Nephron progenitor cell (in vitro differentiated cells): ENCODE measurements at regions not wholly inside any gene's neighbourhood (a gene's known extent, or its start where the extent isn't known, plus 50 kb on each side); places are given as distances from the start of the nearest gene placed in this dataset.

Source experiments
- DNase-seq: peaks from one replicate; pipeline ENCODE4 v3.0.0; 2021
- H3K27ac Mint-ChIP-seq: 2 replicates; pipeline ENCODE4 v1.8.0; 2021; ENCODE audit warnings: mild to moderate bottlenecking, moderate library complexity, mixed read lengths
- H3K27me3 Mint-ChIP-seq: 2 replicates; pipeline ENCODE4 v1.8.0; 2021; ENCODE audit warnings: mild to moderate bottlenecking, low read depth, mixed read lengths; ENCODE audit not compliant: poor library complexity
- H3K36me3 Mint-ChIP-seq: 2 replicates; pipeline ENCODE4 v1.8.0; 2021; ENCODE audit warnings: low read depth, mixed read lengths
- H3K4me1 Mint-ChIP-seq: 2 replicates; pipeline ENCODE4 v1.8.0; 2021; ENCODE audit warnings: mixed read lengths
- H3K4me3 Mint-ChIP-seq: 2 replicates; pipeline ENCODE4 v1.8.0; 2021; ENCODE audit warnings: mild to moderate bottlenecking, moderate library complexity, mixed read lengths
- H3K9me3 Mint-ChIP-seq: 2 replicates; pipeline ENCODE4 v1.8.0; 2021; ENCODE audit warnings: mild to moderate bottlenecking, moderate library complexity, mixed read lengths
- TF ChIP-seq, protein P1 (sequence below): fragments of 200-600 bp; sonication (generic); IDR thresholded peaks from 2 replicates; pipeline ENCODE4 v1.5.0; 2021; ENCODE audit warnings: antibody characterized with exemption

DNA sequence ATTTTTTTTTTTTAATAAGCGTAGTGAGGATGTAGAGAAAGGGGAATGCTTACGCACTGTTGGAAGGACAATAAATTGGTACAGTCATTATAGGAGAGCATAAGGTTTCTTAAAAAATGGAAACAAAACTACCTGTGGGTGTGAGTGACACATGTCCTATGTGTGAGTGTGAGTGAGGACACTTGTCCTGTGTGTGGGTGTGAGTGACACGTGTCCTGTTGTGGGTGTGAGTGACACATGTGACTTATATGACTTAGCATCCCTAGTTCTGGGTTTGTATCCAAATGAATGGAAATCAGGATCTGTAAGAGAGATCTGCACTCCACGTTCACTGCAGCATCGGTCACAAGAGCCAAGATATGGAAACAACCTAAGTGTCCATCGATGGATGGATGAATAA, 91.8 kb downstream of the CBLN2 start:
- no peaks in the 10 kb centered on the region for H3K4me1 Mint-ChIP-seq

DNA sequence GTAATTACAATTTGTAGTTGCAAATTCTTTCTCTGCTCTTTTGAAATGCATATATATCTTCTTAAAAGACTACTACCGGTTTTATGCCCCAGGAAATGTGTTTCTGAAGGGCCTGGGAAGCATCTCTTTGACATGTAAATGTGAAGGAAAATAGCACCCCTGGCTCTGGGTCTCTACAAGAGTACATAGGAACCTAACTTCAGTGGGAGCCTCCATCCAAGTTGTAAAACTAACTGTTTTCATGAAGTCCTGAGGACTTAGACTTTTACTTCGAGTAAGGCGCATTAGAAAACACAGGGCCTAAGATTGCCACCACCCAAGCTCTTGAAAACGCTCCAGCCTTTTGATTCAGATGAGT, 99.4 kb downstream of the CBLN2 start:
- DNase-seq = no peak
- TF ChIP-seq, protein P1, sequence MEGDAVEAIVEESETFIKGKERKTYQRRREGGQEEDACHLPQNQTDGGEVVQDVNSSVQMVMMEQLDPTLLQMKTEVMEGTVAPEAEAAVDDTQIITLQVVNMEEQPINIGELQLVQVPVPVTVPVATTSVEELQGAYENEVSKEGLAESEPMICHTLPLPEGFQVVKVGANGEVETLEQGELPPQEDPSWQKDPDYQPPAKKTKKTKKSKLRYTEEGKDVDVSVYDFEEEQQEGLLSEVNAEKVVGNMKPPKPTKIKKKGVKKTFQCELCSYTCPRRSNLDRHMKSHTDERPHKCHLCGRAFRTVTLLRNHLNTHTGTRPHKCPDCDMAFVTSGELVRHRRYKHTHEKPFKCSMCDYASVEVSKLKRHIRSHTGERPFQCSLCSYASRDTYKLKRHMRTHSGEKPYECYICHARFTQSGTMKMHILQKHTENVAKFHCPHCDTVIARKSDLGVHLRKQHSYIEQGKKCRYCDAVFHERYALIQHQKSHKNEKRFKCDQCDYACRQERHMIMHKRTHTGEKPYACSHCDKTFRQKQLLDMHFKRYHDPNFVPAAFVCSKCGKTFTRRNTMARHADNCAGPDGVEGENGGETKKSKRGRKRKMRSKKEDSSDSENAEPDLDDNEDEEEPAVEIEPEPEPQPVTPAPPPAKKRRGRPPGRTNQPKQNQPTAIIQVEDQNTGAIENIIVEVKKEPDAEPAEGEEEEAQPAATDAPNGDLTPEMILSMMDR = no peak
- Mint-ChIP-seq H3K36me3 (no peaks in the 10 kb centered on the region), H3K27me3 (peaks cover 12% of the 10 kb centered on the region), H3K4me1 (no peaks in the 10 kb centered on the region), H3K9me3 (no peaks in the 10 kb centered on the region), H3K27ac (no peak overlapping the region), H3K4me3 (no peak overlapping the region)

More for the DNA sequence above, 91.8 kb downstream of the CBLN2 start:
- no peak for DNase-seq
- TF ChIP-seq, protein P1 = no peak
- peaks cover 8% of the 10 kb centered on the region for H3K27me3 Mint-ChIP-seq
- no peak overlapping the region for H3K27ac Mint-ChIP-seq
- H3K9me3 Mint-ChIP-seq = peaks cover 3% of the 10 kb centered on the region
- H3K4me3 Mint-ChIP-seq = no peak overlapping the region
- H3K36me3 Mint-ChIP-seq = no peaks in the 10 kb centered on the region

DNA sequence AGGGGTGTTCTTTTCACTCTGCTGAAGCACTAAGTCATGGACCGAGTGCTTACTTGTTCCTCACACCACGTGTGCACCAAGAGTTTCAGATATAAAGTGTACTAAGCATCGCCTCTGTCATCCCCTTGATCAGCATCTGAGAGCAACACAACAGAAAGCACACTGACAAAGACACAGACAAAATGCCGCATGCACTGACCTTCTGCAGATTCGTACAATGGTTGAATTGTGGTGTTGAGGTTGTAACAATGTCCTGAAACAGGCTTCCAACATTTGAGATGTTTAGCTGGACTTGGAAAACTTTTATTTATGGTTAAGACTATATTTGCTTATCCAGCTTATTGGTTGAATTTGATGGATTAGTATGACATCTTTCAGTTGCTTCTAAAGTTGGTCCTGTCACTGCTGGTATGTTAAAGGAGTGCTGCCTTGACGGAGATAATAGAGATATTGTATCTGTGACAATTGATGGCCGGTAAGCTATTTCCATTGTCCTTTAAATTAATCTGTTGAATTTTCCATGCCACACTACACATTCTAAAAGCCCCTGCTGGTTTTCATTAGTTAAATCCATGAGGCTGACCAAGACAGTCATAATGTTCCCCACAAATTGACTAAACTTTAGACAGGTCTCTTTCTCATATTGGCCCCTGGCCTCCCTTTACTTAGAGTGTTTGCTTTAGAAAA, 99.9 kb downstream of the CBLN2 start:
- H3K27me3 Mint-ChIP-seq = peaks cover 17% of the 10 kb centered on the region
- no peak overlapping the region for H3K4me3 Mint-ChIP-seq
- H3K36me3 Mint-ChIP-seq = no peaks in the 10 kb centered on the region
- TF ChIP-seq, protein P1 = no peak
- H3K27ac Mint-ChIP-seq = no peak overlapping the region
- no peaks in the 10 kb centered on the region for H3K4me1 Mint-ChIP-seq
- no peak for DNase-seq
- H3K9me3 Mint-ChIP-seq = no peaks in the 10 kb centered on the region

DNA sequence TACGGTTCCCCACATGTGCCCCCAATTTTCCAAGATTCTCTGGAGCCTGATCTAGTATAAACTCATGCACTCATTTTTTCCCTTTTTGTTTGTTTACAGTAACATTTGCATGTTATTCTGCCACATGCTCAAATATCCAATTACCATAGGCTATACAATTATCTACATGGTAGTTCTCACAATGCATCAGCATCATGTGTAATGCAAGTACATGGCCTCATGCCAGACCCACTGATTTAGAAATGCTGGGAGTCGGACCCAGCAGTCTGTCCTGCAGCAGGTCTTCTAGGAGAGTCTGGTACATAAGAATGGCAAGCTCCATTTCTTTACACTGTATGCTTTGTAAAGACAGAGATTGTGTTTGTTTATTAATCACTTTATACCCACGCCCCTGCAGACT, 107.7 kb downstream of the CBLN2 start:
- TF ChIP-seq, protein P1 = no peak
- no peaks in the 10 kb centered on the region for H3K36me3 Mint-ChIP-seq

DNA sequence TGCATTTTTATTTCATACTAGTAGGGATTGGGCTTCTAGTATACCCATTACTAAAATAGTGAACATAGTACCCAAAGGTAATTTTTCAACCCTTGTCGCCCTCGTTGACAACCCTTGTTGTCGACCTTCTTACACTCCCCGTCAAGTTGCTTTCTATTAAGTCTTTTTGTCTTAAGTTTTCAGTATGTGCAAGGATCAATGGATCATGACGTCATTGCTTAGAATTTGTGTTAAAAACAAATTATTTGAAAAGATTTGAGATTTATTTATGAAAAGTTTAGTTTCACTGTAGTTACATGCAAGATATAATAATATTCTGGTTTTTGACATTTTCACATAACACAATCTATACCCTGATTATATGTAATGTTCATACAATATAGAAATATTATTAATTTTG, 110.4 kb downstream of the CBLN2 start:
- no peak for DNase-seq
- Mint-ChIP-seq H3K27ac (no peak overlapping the region), H3K27me3 (peaks cover 18% of the 10 kb centered on the region), H3K36me3 (no peaks in the 10 kb centered on the region), H3K4me1 (no peaks in the 10 kb centered on the region), H3K4me3 (no peak overlapping the region), H3K9me3 (peaks cover 5% of the 10 kb centered on the region)
- TF ChIP-seq, protein P1 = no peak

More for the DNA sequence above, 107.7 kb downstream of the CBLN2 start:
- peaks cover 29% of the 10 kb centered on the region for H3K27me3 Mint-ChIP-seq
- no peaks in the 10 kb centered on the region for H3K4me1 Mint-ChIP-seq
- DNase-seq = no peak
- H3K4me3 Mint-ChIP-seq = no peak overlapping the region
- H3K9me3 Mint-ChIP-seq = no peaks in the 10 kb centered on the region
- H3K27ac Mint-ChIP-seq = no peak overlapping the region

DNA sequence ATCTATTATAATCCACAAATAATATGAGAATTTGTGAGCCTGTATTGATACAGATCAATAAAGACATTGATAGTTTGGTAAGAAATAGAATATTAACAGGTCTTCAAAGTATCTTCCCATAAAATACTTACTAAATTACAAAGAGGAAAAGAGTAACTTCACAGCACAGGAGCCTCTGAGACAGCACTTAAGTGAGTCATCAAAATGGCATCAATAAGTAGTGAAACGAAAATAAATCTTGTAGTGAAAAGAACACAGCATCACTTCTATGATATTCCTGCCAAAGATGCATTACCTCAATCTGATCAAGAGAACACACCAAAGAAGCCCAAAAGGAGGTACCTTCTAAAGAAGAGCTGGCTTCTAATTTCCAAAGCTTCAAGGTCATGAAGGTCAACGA, 116.4 kb downstream of the CBLN2 start:
- H3K27ac Mint-ChIP-seq = no peak overlapping the region
- H3K9me3 Mint-ChIP-seq = peaks cover 5% of the 10 kb centered on the region
- H3K4me1 Mint-ChIP-seq = no peaks in the 10 kb centered on the region
- no peak for DNase-seq
- H3K4me3 Mint-ChIP-seq = no peak overlapping the region
- TF ChIP-seq, protein P1 = no peak
- no peaks in the 10 kb centered on the region for H3K36me3 Mint-ChIP-seq
- peaks cover 5% of the 10 kb centered on the region for H3K27me3 Mint-ChIP-seq
